HFFc6 (cell line): ENCODE measurements at regions not wholly inside any gene's neighbourhood (a gene's known extent, or its start where the extent isn't known, plus 50 kb on each side); places are given as distances from the start of the nearest gene placed in this dataset.

Experiments
- DNase-seq: peaks from one replicate; pipeline ENCODE4 v3.0.0-alpha.2; 2018
- H3K27ac Mint-ChIP-seq: 2 replicates; pipeline ENCODE4 v1.8.0; 2020; ENCODE audit warnings: mild to moderate bottlenecking, mixed read lengths
- H3K27me3 Mint-ChIP-seq: 2 replicates; pipeline ENCODE4 v1.8.0; 2021; ENCODE audit warnings: mild to moderate bottlenecking, moderate library complexity, mixed read lengths; ENCODE audit not compliant: insufficient read depth
- H3K36me3 Mint-ChIP-seq: 2 replicates; pipeline ENCODE4 v1.8.0; 2021; ENCODE audit warnings: low read depth, mixed read lengths
- H3K4me1 Mint-ChIP-seq: 2 replicates; pipeline ENCODE4 v1.8.0; 2020; ENCODE audit warnings: low read depth, mixed read lengths
- H3K4me3 Mint-ChIP-seq: 2 replicates; pipeline ENCODE4 v1.8.0; 2020; ENCODE audit warnings: mild to moderate bottlenecking, moderate library complexity, mixed read lengths
- H3K9me3 Mint-ChIP-seq: 2 replicates; pipeline ENCODE4 v1.8.0; 2020; ENCODE audit warnings: mild to moderate bottlenecking, mixed read lengths
- TF ChIP-seq, protein P1 (sequence below): fragments of 200-600 bp; sonication (generic); IDR thresholded peaks from 2 replicates; pipeline ENCODE4 v1.5.0; 2021; ENCODE audit warnings: antibody characterized with exemption, mild to moderate bottlenecking

DNA sequence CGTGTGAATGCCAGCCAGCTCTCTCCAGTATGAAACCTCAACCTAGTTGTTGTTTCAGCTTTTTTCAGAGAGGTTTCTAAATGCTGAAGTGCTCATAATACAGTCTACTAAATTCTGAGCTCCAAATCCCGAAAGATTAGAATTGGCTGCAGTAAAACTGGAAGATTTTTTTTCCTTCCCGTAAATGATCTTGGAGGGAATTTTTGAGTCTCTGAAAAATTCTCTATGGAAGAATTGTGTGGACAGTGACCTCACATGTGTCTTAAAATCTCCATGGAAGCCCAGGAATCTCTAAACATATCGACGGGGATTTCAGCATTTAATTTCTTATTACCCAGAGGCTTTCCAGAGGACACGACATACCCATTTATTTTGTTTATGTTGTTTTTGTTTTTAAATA, 1499.2 kb downstream of the LRRC4C start:
- Mint-ChIP-seq H3K4me1 (no peaks in the 10 kb centered on the region), H3K9me3 (peaks cover 32% of the 10 kb centered on the region), H3K27ac (no peak overlapping the region), H3K4me3 (no peak overlapping the region), H3K36me3 (0 out of 2 replicates have a peak, but pooled peaks cover 5% of the 10 kb centered on the region), H3K27me3 (no peaks in the 10 kb centered on the region)
- DNase-seq, result no peak
- TF ChIP-seq, protein P1, sequence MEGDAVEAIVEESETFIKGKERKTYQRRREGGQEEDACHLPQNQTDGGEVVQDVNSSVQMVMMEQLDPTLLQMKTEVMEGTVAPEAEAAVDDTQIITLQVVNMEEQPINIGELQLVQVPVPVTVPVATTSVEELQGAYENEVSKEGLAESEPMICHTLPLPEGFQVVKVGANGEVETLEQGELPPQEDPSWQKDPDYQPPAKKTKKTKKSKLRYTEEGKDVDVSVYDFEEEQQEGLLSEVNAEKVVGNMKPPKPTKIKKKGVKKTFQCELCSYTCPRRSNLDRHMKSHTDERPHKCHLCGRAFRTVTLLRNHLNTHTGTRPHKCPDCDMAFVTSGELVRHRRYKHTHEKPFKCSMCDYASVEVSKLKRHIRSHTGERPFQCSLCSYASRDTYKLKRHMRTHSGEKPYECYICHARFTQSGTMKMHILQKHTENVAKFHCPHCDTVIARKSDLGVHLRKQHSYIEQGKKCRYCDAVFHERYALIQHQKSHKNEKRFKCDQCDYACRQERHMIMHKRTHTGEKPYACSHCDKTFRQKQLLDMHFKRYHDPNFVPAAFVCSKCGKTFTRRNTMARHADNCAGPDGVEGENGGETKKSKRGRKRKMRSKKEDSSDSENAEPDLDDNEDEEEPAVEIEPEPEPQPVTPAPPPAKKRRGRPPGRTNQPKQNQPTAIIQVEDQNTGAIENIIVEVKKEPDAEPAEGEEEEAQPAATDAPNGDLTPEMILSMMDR, result no peak

- H3K36me3 Mint-ChIP-seq, result no peaks in the 10 kb centered on the region
- no peak for DNase-seq
- TF ChIP-seq, protein P1, result no peak
- no peak overlapping the region for H3K4me3 Mint-ChIP-seq
- peaks cover 48% of the 10 kb centered on the region for H3K9me3 Mint-ChIP-seq
- H3K27me3 Mint-ChIP-seq, result no peaks in the 10 kb centered on the region
- no peaks in the 10 kb centered on the region for H3K4me1 Mint-ChIP-seq
- H3K27ac Mint-ChIP-seq, result no peak overlapping the region
Observed at GRCh38 chr11:39932966-39933365, 1526.5 kb downstream of the LRRC4C start.

- no peak for DNase-seq
- H3K27ac Mint-ChIP-seq, result no peak overlapping the region
- no peaks in the 10 kb centered on the region for H3K4me1 Mint-ChIP-seq
- 0 out of 2 replicates have a peak, but pooled peaks cover 4% of the 10 kb centered on the region for H3K36me3 Mint-ChIP-seq
- TF ChIP-seq, protein P1, result no peak
- H3K27me3 Mint-ChIP-seq, result no peaks in the 10 kb centered on the region
- H3K9me3 Mint-ChIP-seq, result peaks cover 57% of the 10 kb centered on the region
- H3K4me3 Mint-ChIP-seq, result no peak overlapping the region
Observed at GRCh38 chr11:39917256-39917655, 1542.2 kb downstream of the LRRC4C start.

- no peak overlapping the region for H3K27ac Mint-ChIP-seq
- TF ChIP-seq, protein P1, result no peak
- no peaks in the 10 kb centered on the region for H3K4me1 Mint-ChIP-seq
- DNase-seq, result no peak
- H3K27me3 Mint-ChIP-seq, result no peaks in the 10 kb centered on the region
- no peaks in the 10 kb centered on the region for H3K36me3 Mint-ChIP-seq
- no peak overlapping the region for H3K4me3 Mint-ChIP-seq
- H3K9me3 Mint-ChIP-seq, result peaks cover 53% of the 10 kb centered on the region
Observed at GRCh38 chr11:39910087-39910486, 1549.4 kb downstream of the LRRC4C start.

GRCh38 chr11:39860931-39861330, 1598.5 kb downstream of the LRRC4C start:
- Mint-ChIP-seq H3K4me3 (no peak overlapping the region), H3K4me1 (no peaks in the 10 kb centered on the region), H3K36me3 (no peaks in the 10 kb centered on the region), H3K27me3 (no peaks in the 10 kb centered on the region), H3K27ac (no peak overlapping the region), H3K9me3 (peaks cover 40% of the 10 kb centered on the region)
- DNase-seq, result no peak
- TF ChIP-seq, protein P1, result no peak

GRCh38 chr11:39817241-39817640, 1642.2 kb downstream of the LRRC4C start:
- Mint-ChIP-seq H3K27me3 (no peaks in the 10 kb centered on the region), H3K4me1 (no peaks in the 10 kb centered on the region), H3K27ac (no peak overlapping the region), H3K9me3 (peaks cover 69% of the 10 kb centered on the region), H3K36me3 (peaks cover 8% of the 10 kb centered on the region; the same call in 1 of the 2 replicates), H3K4me3 (no peak overlapping the region)
- TF ChIP-seq, protein P1, result no peak
- no peak for DNase-seq
